GM12873 (cell line): ENCODE measurements at regions not wholly inside any gene's neighbourhood (a gene's known extent, or its start where the extent isn't known, plus 50 kb on each side); places are given as distances from the start of the nearest gene placed in this dataset.

Experiments
- TF ChIP-seq, protein P1 (sequence below): IDR thresholded peaks from 2 replicates; pipeline ENCODE4 v1.5.1; 2012; ENCODE audit warnings: low read depth, mild to moderate bottlenecking, moderate library complexity, low read length, control low read depth; ENCODE audit not compliant: insufficient read depth; ENCODE audit errors: missing control alignments

DNA sequence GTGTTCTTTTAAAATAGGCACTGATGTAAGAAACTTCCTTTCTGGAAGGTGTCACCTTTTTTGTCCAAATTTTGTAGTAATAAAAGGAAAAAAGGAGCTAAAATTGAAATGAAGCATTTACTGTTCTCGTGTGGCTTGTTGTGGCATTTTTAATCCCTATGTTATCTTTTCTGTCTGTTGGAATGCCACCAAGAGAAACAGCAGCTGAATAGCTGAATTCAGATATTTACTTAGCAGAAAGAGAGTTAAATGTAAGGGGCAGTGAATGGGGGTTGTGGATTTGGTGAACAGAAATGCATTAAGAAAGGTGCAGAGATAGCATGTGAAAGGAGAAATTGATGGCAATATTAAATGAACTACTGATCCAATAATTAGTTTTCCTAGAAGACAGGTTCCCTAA, 573.6 kb upstream of the EPHA7 start:
- TF ChIP-seq, protein P1, sequence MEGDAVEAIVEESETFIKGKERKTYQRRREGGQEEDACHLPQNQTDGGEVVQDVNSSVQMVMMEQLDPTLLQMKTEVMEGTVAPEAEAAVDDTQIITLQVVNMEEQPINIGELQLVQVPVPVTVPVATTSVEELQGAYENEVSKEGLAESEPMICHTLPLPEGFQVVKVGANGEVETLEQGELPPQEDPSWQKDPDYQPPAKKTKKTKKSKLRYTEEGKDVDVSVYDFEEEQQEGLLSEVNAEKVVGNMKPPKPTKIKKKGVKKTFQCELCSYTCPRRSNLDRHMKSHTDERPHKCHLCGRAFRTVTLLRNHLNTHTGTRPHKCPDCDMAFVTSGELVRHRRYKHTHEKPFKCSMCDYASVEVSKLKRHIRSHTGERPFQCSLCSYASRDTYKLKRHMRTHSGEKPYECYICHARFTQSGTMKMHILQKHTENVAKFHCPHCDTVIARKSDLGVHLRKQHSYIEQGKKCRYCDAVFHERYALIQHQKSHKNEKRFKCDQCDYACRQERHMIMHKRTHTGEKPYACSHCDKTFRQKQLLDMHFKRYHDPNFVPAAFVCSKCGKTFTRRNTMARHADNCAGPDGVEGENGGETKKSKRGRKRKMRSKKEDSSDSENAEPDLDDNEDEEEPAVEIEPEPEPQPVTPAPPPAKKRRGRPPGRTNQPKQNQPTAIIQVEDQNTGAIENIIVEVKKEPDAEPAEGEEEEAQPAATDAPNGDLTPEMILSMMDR = no peak

DNA sequence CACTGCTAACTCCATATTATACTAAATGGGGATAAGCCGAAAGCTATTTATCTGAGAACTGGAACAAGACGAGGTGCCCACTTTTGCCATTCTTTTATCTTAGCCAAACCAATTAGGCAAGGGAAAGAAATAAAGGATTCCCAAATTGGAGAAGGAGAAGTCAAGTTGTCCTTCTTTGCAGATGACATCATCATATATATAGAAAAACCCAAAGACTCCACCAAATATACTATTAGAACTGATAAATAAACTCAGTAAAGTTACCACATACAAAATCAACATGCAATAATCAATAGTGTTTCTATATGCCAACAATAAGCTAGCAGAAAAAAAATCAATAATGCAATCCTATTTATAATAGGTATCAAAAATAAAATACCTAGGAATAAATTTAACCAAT, 570.3 kb upstream of the EPHA7 start:
- TF ChIP-seq, protein P1 = no peak

DNA sequence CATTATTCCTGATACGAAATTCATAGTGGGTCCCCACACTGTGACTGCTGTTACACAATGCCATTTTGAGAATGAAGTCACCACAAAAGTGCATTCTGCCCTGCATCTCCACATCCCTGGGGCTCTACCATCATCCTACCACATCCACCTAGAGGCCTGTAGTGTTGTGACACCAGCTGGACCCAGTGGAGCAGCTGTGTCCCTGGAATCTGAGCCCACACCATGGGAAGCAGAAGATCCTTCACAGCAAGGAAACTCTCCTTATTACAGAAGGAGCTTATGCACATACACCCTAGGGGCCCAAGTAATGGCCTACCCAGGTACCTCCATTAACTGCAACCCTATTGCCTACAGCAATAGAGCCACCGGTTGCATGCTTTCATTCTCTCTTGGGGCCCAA, 566.6 kb upstream of the EPHA7 start:
- TF ChIP-seq, protein P1 = no peak

DNA sequence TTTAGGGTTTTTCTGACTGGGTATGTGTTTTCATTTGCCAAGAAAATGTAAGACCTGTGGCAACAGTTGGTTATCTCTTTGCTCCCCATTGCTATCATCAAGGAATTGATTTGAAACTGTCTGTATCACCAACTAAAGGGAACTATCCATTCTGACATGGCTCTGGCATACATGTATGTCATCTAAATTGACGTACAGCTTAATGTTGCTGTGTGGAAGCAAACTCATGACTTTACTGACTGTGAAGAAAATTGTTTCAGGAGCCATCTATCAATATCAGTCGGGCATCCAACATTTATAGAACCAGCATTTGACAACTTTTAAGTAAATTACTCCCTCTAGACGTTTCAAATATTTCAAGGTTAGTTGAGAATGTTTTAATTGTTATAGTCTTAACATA, 555.8 kb upstream of the EPHA7 start:
- TF ChIP-seq, protein P1 = no peak

DNA sequence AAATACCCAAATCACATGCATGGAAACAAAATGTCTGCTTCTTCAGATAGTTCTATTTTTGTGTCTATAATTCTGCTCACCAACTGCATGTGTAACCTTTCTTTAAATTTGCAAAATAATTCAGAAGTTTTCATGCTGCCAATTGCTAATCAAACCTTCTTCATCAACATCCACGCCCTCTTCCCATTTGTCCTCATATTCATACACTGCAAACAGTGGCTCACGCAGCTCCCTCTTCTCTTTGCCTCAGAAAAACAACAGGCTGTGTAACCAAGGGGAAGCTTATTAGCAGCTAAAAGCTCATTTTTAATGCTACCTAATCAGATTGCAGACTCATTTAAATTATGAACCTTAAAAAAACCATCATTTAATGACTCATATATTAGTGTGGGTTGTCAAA, 555.0 kb upstream of the EPHA7 start:
- TF ChIP-seq, protein P1 = no peak

DNA sequence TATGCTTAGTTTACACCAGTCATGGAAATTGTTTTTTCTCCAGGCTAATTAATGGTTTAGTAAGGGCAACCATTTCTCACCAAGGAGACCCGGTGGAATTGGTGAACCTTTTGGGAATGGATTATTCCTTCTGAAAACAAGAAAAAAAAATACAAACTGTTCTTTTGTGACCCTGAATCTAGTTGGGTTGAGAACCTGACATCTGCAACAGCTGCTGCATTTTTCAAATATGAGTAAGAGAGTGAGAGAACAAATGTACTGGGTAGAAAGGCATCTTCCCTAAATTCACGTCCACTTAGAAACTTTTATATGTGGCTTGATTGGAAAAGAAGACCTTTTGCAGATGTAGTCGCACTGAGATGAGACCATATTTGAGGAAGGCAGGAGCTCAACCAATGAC, 553.4 kb upstream of the EPHA7 start:
- TF ChIP-seq, protein P1 = no peak

DNA sequence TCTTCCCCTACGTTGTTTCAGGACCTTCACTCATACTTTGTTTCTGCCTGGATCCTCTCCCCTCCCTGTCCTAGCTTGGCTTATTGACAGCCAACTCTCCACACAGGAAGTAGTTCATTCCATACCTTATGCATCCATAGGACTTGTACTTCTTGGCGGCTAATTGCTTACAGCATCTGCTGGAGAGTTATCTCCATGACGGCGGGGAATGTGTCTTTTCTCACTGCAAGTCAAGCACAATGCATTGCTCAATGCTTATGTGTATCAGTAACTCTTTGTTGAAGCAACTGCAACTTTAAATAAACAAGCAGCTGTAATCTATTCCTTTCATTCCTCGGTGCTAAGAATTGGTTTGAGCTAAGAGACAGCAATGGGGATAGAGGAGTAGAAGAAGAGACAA, 551.3 kb upstream of the EPHA7 start:
- TF ChIP-seq, protein P1 = no peak

DNA sequence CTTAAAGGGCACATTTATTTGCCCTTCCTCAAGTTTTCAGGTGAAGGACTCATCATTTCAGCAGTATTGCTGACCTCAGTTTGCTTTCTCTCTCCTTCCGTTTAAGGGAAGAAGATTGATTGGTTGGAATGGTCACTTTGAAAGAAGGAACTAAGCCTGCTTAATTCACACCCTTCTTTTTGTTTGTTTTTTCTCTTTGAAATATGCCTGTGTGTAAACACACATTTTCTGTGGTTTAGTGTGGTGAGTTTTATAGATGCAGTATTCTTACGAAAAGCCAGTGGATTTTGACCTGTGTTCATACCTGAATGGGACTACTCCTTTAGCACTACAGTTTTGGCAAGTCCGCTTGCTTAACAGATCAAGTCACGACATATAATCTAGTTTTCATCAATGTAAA, 548.8 kb upstream of the EPHA7 start:
- TF ChIP-seq, protein P1 = no peak
